NCI-H1436 (cell line): ENCODE measurements at regions not wholly inside any gene's neighbourhood (a gene's known extent, or its start where the extent isn't known, plus 50 kb on each side); places are given as distances from the start of the nearest gene placed in this dataset.
"Not testable (repeated sequence)": the region's sequence is repeated elsewhere in the genome, so short reads cannot be mapped to it uniquely, and the experiment has no call there.

Experiments used
- DNase-seq: peaks from one replicate; lab custom pipeline; 2025; lab: John Stamatoyannopoulos, UW

DNA sequence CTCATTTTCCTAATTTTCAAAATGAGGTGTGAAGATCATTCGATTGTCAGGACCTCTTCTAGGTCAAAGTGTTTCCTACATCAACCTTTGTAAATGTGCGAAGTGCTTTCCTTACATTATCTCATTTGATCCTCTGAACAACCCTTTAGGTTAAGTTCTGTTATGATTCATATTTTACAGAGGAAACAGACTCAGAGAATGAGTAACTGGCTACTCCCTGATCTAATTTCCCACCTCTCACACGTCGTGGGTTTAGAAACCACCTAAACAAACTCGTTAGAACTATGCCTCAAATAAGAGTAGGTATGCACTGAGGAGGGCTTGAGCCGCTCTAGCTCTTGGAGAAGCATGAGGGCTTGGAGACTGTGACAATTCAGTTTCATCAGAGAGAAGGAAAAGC is 148.6 kb downstream of the CD47 start:
- no peak for DNase-seq

DNA sequence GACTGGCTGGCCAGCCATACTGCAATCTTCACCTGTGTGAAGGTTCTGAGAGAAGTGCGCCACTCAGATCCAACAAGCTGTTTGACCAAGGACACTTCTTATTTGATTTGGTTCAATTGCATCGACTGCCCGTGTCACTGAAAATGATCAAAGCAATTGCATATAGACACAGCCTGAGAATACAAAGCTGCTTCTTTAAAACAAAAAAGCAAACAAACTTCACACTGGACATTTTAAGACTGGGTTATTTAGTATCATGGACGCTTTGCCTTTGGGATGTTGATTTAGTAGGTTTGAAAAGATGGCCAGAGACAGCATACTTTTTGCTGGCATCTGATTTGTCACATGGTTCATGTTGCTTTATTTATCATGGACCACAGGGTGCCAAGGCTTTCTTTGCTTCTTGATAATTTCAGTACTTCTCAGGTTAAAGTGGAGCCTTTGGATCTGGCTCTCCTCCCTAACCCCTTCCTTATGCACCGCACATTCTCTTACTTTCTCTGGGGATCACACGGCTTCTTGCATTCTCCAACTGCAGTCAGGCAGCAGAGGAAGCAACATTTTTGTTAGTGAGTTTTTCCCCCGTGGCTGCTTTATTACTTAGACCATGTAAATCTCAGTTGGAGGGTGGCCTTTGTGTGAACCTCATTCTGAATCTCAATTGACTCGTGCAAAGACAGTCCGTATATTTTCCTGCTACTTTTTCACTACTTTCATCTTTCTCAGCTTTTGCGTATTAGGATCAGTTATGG is 151.0 kb downstream of the CD47 start:
- no peak for DNase-seq

DNA sequence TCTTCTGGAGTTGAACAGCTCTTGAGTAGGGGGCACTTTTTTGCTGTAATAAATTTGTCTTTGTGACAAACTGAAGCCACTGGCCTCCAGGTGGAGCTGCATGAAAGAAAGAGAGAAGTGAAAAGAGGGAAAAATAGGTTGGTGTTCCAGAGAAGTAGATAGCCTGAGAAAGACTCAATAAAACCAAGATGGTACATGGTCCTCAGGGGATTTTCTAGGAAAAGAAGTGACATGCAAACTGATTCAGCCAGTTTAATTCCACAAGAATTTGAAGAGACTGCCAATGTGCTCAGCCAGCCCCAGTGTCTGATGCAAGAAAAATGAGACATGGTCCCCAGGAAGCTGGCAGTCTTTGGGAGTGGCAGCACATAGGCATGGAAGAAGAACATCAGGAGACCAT is 152.7 kb downstream of the CD47 start:
- DNase-seq = peak; percentile 35

DNA sequence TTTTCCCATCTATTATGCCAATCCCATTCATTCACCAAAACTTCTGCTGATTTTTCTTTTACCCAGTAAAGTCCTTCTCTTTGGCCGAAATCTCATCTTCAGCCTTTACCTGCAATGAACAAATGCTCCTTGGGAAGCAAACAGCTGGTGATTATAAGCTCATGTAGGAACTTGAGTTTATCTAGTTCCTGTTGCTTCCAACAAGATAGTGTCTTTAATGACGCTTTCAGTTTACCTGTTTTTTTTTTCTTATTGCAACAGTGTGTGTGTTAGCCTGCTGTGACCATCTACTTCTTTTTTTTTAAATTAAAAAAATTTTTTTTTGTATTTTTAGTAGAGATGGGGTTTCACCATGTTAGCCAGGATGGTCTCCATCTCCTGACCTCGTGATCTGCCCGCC is 156.0 kb downstream of the CD47 start:
- DNase-seq = no peak

DNA sequence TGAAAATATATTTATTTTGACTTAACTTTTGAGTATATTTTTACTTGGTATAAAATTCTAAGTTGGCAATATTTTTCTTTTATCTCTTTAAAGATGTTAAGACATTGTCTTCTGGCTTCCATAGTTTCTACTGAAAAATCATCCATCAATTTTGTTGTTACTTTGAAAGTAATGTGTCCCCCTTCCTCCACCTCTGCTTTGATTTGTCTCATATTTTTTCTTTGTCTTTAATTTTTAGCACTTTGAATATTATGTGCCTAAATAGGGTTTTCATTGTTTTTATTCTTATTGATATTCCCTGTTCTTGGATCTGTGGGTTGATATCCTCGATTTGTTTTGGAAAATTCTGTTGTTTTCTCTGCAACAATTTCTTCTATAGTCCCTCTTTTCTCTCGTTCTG is 157.4 kb downstream of the CD47 start:
- DNase-seq = no peak

DNA sequence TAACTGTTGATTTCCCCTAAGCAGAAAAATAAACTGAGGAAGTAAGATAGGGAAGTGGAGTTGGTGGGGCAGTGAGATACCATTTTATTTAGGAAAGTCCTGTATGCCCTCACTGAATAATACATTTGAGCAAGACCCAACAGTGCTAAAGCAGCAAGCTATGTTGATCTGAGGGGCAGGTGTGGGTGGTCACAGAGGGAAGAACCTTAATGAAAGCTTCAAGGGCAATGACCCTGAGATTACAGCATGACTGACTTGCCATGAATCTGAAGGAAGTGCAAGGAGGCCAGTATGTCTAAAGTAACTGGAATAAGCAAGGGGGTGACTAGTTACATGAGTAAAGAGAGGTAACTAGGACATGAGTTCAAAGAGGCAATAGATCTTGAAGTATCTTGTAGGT is 159.5 kb downstream of the CD47 start:
- DNase-seq = no peak

DNA sequence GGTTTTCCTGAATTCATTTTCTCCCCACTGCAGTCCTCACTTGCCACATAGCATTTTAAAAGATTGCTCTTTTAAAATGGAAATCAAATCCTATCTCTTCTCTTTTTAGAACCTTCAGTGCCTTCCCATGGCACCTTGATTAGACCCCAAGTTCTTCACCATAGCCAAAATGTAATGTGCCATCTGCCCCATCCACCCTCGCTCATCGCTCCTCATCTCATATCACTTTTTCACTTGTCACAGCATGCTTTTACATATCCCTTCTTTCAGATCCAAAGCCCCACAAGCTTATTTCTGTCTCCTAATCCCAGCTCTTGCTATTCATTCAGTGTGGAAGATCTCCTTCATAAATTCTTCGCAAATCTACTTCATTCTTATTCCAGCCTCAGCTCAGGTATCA is 161.7 kb downstream of the CD47 start:
- no peak for DNase-seq

DNA sequence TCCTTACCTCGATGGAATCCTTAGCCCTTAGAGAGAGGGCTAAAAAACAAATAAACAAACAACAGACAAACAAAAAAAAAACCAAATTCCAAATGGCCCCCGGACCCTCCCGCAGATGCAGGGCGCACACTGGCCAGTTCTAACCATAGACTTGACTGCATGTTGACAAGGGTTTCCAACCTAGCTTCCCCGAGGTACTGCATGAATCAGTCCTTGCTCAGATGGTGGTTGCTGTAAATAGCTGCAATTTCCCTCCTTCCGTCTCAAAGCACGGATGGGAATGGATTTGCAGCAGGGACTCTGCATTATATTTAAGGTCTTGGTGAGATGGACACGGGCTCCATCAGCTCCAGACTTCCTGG is 162.8 kb downstream of the CD47 start:
- DNase-seq = no peak

DNA sequence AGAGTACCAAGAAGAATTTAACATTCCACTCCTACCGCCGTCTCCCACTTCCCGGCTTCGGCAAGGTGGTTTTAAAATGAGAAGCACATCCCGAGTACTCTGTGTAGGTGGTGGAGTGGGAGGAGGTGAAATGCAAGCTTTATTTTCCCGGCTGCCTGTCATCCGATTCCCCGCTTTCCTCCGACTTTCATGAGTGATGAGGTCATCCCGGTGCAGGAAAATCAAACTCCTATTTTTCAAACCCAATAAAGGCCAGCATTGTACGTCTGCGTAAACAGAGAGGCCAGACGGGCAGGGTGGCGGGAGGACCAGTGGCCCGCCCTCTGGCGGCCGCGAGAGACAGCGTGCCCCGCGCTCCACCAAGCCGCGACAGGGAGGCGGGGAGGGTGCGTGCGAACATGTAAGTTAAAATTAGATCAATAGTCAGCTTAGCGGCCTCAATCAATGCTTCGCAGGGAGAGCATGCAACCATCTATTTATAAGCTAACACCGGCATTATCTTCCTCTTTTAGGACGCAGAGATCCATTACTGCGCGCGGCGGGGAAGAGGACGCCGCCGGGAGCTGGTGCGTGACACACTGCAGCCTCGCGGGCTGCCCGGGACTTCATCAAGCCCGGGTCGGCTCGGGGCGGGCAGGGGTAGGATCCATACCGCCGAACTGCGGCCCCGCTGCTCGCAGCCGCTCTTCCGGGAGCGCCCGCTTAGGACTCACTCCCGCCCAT is 163.3 kb downstream of the CD47 start:
- peak; percentile 58 for DNase-seq

DNA sequence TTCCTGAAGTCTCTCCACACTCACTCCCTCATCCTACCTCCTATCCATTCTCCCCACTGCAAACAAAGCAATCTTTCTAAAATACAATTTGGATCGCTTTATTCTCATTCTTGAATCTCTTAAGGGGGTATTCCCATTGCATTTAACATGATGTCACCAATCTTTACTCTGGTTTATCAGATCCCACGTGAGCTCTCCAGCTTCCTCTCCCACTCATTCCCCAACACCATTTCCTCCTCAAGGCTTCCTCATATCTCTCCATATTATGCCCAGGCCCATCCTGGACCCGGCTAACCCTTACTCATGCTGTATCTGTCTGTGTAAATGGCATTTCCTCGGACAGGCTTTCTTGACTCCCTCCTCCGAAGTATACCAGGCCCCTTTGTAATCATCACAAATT is 165.0 kb downstream of the CD47 start:
- DNase-seq = no peak

DNA sequence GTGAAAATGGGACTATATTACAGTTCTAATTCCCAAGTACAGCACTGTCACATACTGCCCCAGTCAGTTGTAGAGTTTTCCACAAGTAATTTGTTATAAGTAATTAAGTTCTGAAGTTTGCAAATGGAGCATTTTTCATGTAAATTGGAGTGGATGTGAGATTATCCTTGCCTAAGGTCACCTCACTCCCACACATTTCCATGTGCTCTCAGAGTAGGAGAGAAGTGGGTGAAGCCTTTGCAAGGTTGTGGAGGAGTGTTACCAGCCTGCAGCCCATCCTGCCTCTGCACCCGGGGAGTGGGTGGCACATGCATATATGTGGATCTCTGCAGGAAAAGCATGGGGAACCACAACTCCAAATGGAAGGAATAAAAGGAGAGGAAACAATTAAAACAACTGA is 169.8 kb downstream of the CD47 start:
- DNase-seq = no peak

DNA sequence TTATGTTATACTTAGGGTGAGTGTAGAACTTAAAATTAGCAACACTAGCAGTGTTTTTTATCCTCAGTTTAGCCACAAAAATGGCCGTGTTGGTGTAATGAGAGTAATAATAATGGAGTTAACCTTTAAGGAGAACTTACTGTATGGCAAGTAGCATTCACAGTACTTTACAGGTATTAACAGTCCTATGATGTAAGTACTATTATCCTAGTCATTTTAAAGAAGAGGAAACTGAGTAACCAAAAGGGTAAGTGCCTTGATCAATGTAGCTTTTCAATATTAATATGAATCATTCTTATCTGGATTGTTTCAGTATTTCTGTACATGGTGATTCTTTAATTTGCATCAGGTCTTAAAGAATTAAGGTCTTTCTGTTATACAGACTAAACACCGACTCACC is 170.3 kb downstream of the CD47 start:
- DNase-seq = no peak

DNA sequence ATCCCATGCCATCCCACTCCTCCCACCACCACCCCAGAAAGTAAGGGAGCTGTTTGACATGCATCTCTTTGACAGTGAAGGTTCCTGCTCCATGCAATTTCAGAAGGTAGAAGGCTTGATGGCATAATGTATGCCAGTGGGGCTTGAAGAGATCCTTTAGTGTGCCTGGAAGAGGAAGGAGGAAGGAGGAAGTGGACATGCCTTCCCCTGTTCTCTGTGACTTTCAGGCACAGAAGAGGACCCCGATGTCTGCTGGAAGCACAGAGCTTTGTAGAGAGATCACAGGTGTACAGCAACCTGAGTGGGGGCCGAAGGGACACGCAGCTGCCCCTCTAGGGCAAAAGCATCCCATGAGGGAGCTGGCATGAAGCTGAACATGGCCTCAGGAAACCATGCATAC is 171.6 kb downstream of the CD47 start:
- DNase-seq = no peak

DNA sequence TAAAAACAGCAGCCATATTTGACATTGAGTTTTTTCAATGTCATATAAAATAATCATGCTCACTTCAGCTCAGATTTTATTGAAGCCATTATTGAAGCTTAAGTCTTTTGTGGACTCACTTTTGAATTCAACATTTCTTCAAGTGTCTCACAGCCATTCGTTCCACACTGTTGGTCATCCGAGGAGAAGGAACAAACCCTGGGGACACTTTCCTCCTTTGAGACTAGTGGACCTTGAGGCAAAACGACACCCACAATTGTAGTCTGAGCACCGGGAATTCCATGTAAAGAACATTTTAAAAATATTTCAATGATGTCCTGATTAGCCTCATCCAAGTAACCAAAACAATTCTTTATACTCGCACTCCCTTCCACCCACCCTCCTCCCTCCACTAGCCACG is 174.7 kb downstream of the CD47 start:
- DNase-seq = no peak

DNA sequence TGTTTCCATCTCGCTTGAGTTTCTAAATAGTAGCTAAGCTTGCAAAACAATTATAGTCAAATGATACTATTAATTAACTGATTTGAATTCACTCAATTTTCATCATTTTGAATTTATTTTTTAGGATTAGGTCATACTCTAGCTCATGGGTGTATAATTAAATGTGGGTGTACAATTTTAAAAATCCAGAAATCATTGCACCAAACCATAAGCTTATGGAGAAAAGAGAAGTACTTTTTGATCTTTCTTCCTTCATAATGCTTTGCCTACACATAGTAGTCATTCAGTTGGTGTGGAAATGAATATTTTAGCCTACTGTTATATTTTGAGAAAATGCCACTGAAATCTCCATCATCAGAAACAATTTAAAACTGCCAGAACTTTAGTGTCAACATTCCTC is 175.1 kb downstream of the CD47 start:
- DNase-seq = no peak

DNA sequence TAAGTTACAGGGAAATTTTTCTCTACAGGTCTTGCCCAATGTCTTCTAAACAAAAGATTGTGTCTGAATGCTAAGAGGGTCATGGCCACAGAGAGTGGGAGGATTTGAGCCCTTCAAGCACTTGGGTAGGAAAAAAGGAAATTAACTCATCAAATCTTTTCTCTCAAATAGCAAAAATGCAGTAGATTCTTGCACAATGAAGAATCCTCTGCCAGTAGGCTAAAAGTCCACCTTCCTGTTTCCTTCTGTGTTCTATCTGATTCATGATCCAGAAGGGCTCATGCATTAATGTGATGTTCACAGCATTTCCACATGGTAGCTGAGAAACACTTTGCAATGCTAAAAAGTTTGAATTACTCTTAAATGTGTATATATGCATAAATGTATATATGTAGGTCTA is 177.1 kb downstream of the CD47 start:
- DNase-seq = no peak

DNA sequence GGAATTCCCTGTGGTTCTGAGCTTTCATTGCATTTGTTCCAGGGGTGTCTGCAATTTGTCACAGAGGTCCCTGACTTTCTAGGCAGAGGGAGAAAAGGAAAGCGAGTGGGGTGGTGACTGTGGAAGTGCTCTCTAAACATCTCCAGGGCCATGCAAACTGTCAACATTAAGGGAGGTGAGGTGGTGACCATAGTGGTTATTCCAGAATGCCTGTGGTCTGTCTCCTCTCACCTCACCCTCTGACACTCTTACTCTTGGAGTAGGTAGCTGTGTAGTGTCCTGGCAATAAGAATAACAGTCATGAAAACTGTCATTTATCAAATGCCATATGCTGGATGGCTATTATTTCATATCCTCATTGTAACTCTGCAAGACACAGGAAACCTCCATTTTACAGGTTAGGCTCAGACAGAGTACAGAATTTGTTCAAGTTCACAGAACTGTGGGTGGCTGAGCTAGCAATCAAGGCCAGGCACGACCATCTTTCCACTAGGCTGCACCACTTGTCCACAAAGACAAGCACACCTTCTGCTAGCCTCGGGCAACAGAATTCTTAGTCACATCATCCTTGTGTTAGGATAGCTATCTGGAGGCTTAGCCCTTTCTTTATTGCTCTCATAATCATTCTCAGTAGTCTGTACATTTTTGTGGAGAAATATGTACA is 179.4 kb downstream of the CD47 start:
- no peak for DNase-seq

DNA sequence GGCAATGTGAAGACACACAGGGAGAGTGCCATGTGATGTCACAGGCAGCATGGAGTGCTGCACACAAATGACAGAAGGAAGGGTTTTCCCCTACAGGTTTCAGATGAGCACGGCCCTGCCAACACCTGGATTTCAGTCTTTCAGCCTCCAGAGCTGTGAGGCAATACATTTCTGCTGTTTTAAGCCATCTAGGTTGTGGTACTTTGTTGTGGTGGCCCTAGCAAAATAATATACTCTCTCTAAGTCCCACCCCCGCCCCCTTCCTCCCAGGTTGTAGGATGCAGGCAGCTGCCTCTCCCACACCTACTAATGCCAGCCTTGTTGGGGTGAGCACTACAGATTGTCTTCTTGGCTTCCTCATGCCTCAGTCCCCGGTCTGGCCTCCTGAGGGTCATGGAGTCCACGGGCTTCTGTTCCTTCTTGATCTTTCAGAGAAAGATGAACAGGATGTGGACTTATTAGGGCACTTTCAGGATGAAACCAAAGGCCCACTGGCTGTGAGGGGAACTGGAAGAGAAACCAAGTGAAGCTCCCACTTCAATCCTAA is 180.0 kb downstream of the CD47 start:
- no peak for DNase-seq

DNA sequence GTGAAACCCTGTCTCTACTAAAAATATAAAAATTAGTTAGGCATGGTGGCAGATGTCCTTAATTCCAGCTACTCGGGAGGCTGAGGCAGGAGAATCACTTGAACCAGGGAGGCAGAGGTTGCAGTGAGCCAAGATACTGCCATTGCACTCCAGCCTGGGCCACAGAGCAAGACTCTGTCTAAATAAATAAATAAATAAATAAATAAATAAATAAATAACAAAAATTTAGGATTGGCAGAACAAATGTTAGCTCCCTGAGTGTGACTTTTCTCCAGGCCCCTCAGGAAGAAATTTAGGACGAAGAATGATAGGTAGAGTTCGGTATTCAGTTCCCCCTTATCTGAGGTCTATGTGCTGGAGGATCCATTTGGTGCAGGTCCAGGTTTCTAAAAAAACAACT is 181.2 kb downstream of the CD47 start:
- not testable (repeated sequence) for DNase-seq

DNA sequence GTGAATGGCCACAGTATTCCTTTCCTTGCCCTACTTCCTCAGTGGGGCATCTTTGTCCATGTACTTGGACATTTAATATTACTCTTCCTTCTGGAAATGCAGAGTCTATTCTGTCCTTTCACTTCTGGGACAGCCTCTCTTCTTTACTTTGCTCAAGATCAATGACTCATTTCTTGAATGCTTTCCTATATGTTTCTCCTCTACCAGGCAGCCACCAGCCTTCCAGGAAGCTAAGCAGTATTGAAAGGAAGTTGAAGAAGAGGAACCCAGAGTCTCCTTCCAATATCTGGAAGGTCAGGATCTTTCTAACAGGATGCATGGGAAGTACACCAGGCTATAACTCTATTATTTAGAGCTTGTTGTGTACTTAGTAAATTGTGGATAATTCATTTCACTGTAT is 182.8 kb downstream of the CD47 start:
- DNase-seq = no peak

DNA sequence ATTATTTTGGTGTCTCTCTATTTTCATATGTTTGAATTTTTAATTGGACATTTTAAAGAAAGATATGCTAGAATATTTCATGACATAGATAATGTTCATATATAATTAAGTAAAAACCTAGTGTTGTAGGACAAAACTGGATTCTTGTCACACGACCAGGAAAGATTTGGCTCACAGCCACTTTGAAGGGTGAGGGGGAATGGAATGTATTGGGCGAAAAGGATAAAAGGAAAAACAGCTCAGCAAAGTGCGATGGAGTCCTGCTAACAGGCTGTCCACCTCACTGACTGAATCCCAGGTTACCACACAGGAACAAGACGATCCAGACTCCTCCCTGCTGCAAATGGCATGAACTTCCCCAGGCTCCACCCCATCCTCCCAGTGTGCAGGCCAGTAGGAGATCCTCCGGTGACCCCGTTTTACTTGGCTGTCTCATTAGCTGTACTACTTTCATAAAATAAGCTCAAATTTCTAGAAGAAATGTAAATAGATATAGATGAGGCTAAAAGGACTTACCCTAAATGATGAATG is 186.2 kb downstream of the CD47 start:
- DNase-seq = no peak

DNA sequence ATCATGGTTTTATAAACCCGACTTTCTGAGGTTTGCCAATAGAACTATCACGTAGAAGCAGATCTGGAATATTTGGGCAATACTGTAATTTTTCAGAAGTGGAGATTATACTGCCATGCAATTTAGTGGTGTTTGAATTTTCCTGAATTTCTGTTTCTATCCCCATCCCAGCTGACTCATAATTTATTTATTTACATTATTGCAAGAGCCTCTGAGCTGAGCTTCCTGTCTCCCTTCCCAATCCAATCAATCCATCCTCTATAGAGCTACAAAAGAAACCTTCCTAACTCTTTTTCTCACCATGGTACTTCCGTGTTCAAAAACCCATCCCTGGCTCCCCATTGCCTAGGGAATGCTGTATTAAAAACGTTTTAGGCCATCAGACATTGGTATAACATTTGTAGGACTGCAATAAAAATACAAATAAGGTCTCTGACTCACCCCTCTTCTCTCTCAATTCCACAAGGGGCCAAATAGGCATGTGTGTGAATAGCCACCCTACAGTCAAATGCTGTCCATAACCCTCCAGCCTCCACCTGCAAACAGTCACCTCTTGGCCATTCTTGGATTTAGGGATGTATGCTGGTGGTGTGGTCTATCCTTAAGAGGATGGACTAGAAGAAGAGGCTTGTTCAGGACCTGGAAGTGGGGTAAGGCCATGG is 190.7 kb downstream of the CD47 start:
- no peak for DNase-seq
